ENCODE measurements at regions not wholly inside any gene's neighbourhood (a gene's known extent, or its start where the extent isn't known, plus 50 kb on each side); places are given as distances from the start of the nearest gene placed in this dataset.
"Not testable (repeated sequence)": the region's sequence is repeated elsewhere in the genome, so short reads cannot be mapped to it uniquely, and the experiment has no call there.

GRCh38 chr15:93748710-93749109 is 482.7 kb upstream of the MCTP2 start:
- no peak for DNase-seq (ENCODE audit: low spot score)

DNA sequence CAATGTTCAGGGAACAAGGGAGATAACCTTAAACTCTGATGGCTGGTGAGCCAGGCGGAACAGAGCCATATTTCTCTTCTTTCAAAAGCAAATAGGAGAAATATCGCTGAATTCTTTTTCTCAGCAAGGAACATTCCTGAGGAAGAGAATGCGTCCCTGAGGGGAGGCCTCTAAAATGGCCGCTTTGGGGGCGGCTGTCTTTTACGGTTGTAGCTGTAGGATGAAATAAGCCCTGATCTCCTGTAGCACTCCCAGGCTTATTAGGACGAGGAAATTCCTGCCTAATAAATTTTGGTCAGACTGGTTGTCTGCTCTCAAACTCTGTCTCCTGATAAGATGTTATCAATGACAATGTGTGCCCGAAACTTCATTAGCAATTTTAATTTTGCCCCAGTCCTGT is 496.4 kb upstream of the MCTP2 start:
- not testable (repeated sequence) for DNase-seq (ENCODE audit: low spot score)

- no peak for DNase-seq (ENCODE audit: low spot score)
Observed at GRCh38 chr15:93730724-93731123, 500.6 kb upstream of the MCTP2 start.

DNA sequence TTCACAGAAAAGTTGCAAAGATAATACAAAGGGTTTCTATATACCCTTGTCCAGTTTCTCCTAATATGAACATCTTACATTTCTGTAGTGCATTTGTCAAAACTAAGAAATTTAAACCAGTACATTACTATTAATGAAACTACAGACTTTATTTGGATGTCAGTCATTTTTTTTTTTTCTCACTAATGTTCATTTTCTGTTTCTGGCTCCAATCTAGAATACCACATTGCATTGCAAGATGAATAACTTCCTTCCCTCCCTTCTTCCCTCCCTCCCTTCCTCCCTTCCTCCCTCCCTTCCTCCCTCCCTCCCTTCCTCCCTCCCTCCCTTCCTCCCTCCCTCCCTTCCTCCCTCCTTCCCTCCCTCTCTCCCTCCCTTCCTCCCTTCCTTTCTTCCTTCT is 509.2 kb upstream of the MCTP2 start:
- DNase-seq (ENCODE audit: low spot score) = no peak

- DNase-seq (ENCODE audit: low spot score) = no peak
Observed at GRCh38 chr15:93720607-93721006, 510.8 kb upstream of the MCTP2 start.

DNA sequence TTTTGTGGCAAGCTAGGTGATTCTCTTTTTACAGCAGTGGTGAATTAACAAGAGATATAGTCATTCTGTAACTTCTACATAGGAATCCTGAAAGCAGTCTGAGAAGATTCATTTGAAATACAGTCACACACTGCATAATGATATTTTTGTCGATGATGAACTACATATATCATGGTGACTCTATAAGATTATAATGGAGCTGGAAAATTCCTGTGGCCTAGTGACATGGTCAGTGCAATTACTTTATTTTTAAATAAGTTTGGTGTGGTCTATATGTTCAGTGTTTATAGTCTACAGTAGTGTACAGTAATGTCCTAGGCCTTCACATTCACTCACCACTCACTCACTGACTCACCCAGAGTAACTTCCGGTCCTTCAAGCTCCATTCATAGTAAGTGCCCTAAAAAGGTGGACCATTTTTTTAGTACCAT is 511.4 kb upstream of the MCTP2 start:
- DNase-seq (ENCODE audit: low spot score) = no peak

GRCh38 chr15:93716615-93717231 is 514.6 kb upstream of the MCTP2 start:
- DNase-seq (ENCODE audit: low spot score) = no peak

- DNase-seq (ENCODE audit: low spot score) = no peak
Observed at GRCh38 chr15:93709708-93710107, 521.7 kb upstream of the MCTP2 start.

DNA sequence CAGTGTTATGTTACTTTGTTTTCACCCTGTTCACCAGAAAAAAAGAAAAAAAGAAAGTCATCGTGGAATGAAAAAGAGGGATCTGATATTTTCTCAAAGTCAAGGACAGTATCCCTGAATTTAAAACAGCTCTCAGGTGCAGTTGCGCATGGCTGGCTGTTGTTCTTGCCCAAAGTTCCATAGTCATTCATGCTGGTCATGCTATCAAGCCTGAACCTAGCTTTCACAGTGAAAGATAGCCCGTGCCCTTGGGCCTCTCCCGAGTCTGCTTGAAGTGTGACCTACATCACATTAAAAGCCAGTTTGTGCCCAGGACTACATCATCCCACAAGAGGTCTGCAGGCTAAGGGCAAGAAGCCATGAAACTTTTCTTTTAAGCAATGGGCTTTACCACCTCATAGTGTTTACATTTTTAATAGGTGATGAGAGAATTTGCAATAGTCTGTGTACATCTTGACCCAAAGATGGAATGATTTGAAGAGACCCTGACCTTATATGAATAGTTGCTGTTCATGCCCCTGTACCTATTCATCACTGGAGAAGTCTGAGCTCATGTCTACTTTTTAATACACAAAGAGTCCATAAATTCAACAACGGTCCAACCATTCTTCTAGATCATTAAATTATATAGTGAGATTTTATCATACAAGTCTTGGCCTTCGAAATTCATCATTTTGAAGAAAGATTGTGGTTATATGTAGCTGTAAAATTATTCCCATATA is 522.5 kb upstream of the MCTP2 start:
- DNase-seq (ENCODE audit: low spot score) = no peak

- no peak for DNase-seq (ENCODE audit: low spot score)
Observed at GRCh38 chr15:93707751-93708150, 523.6 kb upstream of the MCTP2 start.

DNA sequence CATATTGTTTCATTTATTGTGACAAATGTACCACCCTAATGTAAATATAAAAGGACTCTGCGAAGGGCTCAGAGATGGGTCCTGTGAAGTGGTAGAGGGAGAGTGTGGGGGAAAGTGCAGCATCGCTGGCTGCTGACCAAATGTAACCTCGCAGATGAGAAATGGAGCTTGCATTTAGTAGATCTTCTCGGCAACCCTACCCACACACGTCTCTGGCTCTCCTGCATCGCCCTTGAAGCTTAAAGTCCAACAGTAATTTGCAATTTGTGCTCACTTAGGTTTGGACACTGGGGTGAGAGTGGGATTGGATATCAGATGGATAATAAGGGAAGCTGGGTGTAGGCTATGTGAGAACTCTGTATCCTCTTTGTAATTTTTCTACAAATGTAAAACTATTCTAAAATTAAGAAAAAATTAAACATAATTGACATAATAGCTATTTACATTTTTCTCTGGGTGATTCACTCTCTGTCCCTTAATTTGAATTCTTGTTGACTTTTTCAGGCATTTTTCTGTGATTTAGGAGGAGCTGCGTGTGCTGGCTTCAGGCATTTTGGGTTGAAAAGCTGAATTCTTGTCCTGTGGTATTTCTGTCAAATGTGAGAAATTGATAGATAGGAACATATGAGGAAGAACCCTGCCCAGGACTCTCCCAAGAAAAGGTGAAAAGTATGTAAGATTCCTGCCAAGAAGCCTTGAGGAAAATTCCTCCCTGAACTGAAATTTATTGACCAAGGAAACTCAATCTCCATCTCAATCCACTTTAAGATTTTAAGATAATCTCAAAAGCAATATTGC is 524.7 kb upstream of the MCTP2 start:
- no peak for DNase-seq (ENCODE audit: low spot score)

DNA sequence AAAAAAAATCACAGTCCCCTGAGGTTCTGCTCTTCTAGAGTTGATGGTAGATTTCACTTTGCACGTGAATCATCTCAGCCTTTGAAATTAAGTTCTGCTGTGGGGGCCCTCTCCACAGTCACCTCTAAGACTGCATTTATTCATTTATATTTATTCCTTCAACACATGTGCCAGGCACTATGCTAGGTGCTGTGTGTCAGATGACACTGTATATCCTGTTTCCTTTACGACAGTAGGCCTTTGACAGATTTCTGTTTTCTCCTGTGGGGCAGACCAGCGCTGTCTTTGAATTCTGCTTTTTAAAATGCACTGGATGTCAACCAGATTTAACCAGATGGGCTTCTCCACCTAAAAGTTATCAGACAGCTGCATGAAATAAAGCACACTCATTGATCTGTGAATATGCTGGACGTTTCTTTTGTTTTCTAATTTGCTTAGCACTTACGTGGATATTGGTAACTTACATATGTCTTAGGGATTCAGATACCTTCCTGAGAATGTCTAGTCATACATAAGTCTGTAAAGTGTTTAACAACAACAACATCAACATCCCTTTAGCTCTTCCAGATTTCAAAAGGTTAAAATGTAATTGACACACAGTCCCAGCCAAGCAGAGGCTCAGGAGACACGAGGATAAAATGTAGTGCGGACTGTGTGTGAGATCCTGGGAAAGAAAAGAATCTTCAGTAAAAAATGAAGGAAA is 525.5 kb upstream of the MCTP2 start:
- DNase-seq (ENCODE audit: low spot score) = no peak

DNA sequence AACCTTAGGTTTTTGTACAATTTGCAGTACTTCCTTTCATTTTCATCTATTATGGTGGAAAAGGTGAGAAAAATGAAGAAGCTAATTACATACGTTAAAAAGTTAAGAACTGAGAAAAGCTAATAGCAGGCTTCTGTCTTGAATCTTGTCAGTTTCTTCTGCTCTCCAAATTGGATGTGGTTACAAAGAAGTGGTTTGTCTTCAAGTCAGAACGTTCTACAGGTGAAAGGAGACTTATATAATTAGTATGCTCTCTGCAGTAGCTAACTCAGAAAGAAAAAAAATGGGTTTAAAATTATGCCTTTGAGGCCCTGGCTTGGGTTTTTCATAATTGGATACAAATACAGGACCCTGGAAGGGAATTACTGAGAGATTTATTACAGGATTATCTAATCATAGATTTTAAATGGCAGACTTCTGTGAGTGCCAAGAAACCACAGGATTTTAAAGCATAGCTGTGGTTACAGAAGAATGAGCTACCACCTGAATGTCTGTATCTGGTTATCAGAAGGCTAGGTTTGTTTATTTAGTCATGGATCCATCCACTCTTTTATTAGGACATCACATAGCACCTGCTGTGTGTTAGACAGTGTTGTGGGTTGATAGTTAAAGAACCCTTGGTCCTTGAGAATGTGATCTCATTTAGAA is 528.1 kb upstream of the MCTP2 start:
- DNase-seq (ENCODE audit: low spot score) = no peak

DNA sequence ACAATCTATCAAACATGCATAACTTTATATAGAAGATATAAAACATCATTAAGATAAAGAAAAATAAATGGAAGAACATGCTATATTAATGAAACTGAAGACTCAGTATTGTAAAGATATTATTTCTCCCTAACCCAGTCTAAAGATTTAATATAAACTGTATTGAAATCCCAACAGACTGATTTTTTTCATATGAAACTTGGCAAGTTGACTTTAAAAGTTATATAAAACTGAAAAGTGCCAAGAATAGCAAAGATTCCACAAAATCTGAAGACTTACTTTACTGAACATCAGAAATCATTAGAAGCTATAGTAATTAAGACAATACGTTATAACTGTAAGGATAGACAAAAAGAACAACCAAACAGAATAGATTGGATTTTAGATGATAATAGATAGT is 531.3 kb upstream of the MCTP2 start:
- no peak for DNase-seq (ENCODE audit: low spot score)

DNA sequence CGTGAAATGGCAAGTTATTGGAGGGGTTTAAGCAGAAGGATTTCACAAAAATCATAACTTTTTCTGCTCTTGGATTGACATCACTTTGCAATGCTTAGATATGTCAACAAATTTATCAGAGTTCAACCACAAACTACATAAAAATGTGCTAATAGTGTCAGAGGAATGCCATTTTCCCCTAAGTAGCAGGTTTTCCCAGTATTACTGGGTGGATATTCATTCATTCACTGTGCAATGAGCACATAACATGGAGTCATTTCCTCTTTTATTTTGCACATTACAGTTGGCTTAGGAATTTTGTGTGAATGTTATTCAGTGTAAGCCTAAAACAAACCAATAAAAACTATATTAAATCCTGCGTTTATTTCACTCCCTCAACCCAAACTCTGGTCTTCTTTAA is 537.3 kb upstream of the MCTP2 start:
- DNase-seq (ENCODE audit: low spot score) = no peak

DNA sequence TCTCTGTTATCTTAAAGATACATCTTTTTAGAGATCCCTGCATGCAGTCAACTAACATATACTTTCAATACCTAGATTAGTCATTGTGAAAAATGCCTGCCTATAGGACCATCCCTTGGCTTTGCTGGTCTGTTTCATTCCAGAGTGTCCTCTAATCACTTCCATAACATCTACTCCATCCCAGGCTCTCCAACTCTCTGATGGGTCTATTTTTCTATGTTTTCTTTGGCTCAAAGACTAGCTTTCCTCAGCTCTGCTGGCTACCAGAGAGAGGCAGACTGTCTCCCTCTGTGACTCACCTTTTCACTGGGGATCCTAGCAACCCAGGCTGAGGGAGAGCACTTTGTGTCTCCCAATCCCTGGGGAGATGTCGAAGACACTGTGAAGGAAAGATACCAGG is 547.7 kb upstream of the MCTP2 start:
- DNase-seq (ENCODE audit: low spot score) = no peak

- DNase-seq (ENCODE audit: low spot score) = no peak
Observed at GRCh38 chr15:93671387-93671943, 559.9 kb upstream of the MCTP2 start.

DNA sequence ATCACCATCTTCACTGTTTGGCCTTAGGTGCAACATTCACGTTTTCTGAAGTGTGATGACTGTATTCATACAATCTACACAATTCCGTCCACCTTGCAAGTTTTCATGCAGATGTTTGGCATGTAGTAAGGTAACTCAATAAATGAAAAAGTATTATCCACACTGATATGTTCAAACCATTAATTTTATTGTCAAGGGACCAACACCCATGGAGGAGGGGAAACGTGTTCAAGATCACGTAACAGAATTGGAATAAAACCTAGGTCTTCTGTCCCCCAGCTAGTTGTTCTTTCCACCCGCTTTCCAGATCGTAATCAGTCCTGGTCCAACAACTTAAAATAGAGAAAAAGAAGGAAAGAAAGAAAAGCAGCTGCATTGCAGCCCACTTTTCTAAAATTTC is 560.4 kb upstream of the MCTP2 start:
- no peak for DNase-seq (ENCODE audit: low spot score)

DNA sequence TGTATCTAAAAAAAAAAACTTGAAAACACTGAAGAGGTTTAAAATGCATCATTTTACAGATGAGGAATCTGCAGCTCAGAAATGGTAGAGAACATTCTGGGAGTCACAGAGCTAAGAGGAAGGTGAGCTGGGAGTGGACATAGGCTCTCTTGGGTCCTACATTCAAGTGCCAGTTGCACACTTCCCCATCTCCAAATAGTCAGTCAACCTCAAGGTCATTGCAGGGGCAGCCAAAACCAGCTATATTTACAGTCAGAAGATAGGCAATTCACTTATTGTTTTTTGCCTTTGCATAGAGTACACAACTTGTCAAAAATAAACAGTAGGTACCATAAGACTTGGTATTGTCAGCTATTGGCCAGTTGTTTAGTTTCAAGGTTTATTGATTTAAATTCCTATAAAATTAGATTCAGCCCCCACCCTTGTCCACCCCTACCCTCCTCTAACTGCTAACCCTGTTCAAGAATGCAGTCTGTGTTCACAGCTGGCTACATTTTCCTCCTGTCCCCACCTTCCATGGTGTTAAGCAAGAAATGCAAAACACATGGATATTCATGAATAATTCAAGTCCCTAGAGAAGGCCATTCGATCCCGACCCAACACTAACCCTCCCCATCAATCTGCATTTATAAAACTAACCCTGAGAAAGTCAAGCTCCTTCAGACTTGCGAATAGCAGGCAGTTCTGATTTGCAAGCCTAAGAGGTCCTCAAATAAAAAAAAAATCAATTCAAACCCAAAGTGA is 567.0 kb upstream of the MCTP2 start:
- DNase-seq (ENCODE audit: low spot score) = no peak

DNA sequence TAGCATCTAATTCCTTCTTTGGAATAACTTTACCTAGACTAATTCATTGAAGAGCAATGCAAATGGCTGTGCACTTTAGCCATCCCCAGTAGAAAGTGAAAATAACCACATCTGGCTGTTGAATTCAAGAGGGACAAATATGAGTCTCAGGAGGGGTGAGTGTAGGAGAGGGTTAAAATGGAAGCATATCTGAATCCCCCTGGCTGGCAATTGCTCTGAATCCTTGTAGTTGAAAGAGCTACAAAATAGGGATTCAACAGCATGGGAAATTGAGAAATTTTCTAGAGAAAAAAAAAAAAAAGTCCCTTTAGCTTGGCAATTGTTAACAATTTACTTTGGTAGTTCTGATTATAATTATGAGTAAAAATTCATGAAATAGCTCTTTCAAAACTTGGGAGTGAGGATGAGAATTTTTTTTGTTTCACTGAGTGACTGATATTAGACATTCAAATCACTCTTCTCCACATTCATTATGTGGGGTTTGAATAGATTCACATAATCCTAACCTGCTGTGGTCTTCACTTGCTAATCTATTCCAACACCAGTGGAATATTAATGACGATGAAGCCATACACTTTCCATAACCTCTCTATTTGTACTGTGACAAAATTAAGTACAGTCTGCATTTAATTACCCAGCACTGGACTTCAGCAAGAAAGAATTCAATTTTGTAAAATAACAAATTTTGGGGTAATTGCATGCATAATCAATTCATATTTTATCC is 569.0 kb upstream of the MCTP2 start:
- no peak for DNase-seq (ENCODE audit: low spot score)

Data from mesenteric fat pad (tissue), 1 donor.